ENCODE measurements at regions not wholly inside any gene's neighbourhood (a gene's known extent, or its start where the extent isn't known, plus 50 kb on each side); places are given as distances from the start of the nearest gene placed in this dataset.

DNA sequence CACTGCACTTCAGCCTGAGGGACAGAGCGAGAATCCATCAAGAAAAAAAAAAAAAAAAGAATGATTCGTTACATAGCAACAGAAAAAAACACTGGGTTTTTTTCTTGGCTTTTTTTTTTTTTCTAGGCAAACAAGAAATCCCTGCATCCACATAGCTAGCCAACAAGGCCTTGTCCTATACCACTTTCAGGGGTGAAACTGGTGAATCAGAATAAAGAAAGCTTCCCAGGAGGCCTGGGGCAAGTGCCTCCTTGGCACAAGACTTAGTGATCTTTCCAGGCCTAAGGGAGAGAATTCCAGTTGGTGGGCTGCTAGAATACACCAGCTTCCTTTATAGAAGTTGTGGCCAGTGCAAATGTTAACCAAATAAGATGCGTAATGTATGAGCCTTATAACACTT, 90.0 kb downstream of the VCPKMT start:
- H2AFZ ChIP-seq: no peak overlapping the region
- ATAC-seq (no peak), DNase-seq (ENCODE audit: low spot score) (no peak)
- Mint-ChIP-seq H3K4me1 (no peaks in the 10 kb centered on the region), H3K27ac (no peak overlapping the region), H3K9me3 (no peaks in the 10 kb centered on the region; the same call in 2 of the 3 replicates), H3K36me3 (ENCODE audit: low read depth) (peaks cover 3% of the 10 kb centered on the region; the same call in 1 of the 3 replicates), H3K27me3 (ENCODE audit: insufficient read depth, low read depth, poor library complexity) (no peaks in the 10 kb centered on the region), H3K4me3 (no peak overlapping the region)
- no peaks in the 10 kb centered on the region for H3K27me3 ChIP-seq (ENCODE audit: insufficient read depth)
- no peak overlapping the region for H3K4me2 ChIP-seq
- H3K36me3 ChIP-seq (ENCODE audit: insufficient read depth): no peaks in the 10 kb centered on the region
- no peaks in the 10 kb centered on the region for H3K9me2 ChIP-seq (ENCODE audit: insufficient read depth)
- H3K79me2 ChIP-seq (replicated peaks; ENCODE audit: insufficient read depth): no peaks in the 10 kb centered on the region
- no peak overlapping the region for H3K4me3 ChIP-seq
- no peaks in the 10 kb centered on the region for H3K4me1 ChIP-seq (ENCODE audit: insufficient read depth)
- H4K20me1 ChIP-seq (replicated peaks; ENCODE audit: insufficient read depth): no peaks in the 10 kb centered on the region
- no peak overlapping the region for H3K27ac ChIP-seq (ENCODE audit: low read depth)
- TF ChIP-seq, protein P1, sequence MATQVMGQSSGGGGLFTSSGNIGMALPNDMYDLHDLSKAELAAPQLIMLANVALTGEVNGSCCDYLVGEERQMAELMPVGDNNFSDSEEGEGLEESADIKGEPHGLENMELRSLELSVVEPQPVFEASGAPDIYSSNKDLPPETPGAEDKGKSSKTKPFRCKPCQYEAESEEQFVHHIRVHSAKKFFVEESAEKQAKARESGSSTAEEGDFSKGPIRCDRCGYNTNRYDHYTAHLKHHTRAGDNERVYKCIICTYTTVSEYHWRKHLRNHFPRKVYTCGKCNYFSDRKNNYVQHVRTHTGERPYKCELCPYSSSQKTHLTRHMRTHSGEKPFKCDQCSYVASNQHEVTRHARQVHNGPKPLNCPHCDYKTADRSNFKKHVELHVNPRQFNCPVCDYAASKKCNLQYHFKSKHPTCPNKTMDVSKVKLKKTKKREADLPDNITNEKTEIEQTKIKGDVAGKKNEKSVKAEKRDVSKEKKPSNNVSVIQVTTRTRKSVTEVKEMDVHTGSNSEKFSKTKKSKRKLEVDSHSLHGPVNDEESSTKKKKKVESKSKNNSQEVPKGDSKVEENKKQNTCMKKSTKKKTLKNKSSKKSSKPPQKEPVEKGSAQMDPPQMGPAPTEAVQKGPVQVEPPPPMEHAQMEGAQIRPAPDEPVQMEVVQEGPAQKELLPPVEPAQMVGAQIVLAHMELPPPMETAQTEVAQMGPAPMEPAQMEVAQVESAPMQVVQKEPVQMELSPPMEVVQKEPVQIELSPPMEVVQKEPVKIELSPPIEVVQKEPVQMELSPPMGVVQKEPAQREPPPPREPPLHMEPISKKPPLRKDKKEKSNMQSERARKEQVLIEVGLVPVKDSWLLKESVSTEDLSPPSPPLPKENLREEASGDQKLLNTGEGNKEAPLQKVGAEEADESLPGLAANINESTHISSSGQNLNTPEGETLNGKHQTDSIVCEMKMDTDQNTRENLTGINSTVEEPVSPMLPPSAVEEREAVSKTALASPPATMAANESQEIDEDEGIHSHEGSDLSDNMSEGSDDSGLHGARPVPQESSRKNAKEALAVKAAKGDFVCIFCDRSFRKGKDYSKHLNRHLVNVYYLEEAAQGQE (IDR thresholded peaks at IDR 0.05; ENCODE audit: unreplicated experiment): no peak
- TF ChIP-seq EZH2 (IDR thresholded peaks at IDR 0.05; ENCODE audit: low read depth, unreplicated experiment) (no peak), JUNB (IDR thresholded peaks at IDR 0.05; ENCODE audit: unreplicated experiment) (no peak), ZNF114 (CRISPR knock-in tag; IDR thresholded peaks at IDR 0.05) (no peak), POLR2AphosphoS5 (IDR thresholded peaks at IDR 0.05; ENCODE audit: low read depth) (no peak), ZNF462 (CRISPR knock-in tag; IDR thresholded peaks at IDR 0.05) (no peak), EZH2phosphoT487 (IDR thresholded peaks at IDR 0.05; ENCODE audit: unreplicated experiment) (no peak), CREB1 (CRISPR knock-in tag; IDR thresholded peaks at IDR 0.05; ENCODE audit: low read depth) (no peak), STAT1 (IDR thresholded peaks at IDR 0.05; ENCODE audit: unreplicated experiment) (no peak), ETS1 (IDR thresholded peaks at IDR 0.05) (no peak), NANOG (IDR thresholded peaks at IDR 0.05; ENCODE audit: borderline replicate concordance) (no peak), ZNF331 (CRISPR knock-in tag; IDR thresholded peaks at IDR 0.05; ENCODE audit: low read depth) (no peak)
- TF ChIP-seq, protein P2, sequence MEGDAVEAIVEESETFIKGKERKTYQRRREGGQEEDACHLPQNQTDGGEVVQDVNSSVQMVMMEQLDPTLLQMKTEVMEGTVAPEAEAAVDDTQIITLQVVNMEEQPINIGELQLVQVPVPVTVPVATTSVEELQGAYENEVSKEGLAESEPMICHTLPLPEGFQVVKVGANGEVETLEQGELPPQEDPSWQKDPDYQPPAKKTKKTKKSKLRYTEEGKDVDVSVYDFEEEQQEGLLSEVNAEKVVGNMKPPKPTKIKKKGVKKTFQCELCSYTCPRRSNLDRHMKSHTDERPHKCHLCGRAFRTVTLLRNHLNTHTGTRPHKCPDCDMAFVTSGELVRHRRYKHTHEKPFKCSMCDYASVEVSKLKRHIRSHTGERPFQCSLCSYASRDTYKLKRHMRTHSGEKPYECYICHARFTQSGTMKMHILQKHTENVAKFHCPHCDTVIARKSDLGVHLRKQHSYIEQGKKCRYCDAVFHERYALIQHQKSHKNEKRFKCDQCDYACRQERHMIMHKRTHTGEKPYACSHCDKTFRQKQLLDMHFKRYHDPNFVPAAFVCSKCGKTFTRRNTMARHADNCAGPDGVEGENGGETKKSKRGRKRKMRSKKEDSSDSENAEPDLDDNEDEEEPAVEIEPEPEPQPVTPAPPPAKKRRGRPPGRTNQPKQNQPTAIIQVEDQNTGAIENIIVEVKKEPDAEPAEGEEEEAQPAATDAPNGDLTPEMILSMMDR (conservative IDR thresholded peaks at IDR 0.05; ENCODE audit: low read depth in 2 of 2): no peak
- H3F3A ChIP-seq (replicated peaks; ENCODE audit: low read depth): no peaks in the 10 kb centered on the region

Measured in GM23338 (cell line).